ENCODE measurements at regions not wholly inside any gene's neighbourhood (a gene's known extent, or its start where the extent isn't known, plus 50 kb on each side); places are given as distances from the start of the nearest gene placed in this dataset.

- Histone ChIP-seq H3K27ac (ENCODE audit: extremely low read depth, low read depth, low read length) (no peak overlapping the region), H3K4me3 (no peak overlapping the region), H2AFZ (ENCODE audit: low read depth, low read length) (peak overlapping the region; percentile 72), H4K20me1 (replicated peaks; ENCODE audit: control insufficient read depth, insufficient read depth, low read length) (no peaks in the 10 kb centered on the region), H3K4me2 (ENCODE audit: insufficient read depth, low read length) (peak overlapping the region; percentile 56), H3K36me3 (ENCODE audit: control insufficient read depth, insufficient read depth, low read length) (no peaks in the 10 kb centered on the region), H3K9ac (ENCODE audit: insufficient read depth in 1 of 2, low read depth in 2 of 2, low read length in 2 of 2) (no peak overlapping the region), H3K9me3 (replicated peaks; ENCODE audit: control insufficient read depth, insufficient read depth, low read depth, low read length) (no peaks in the 10 kb centered on the region), H3K9me1 (ENCODE audit: control insufficient read depth, insufficient read depth, low read length) (no peaks in the 10 kb centered on the region), H3K4me1 (replicated peaks in 1 of 2; ENCODE audit: control insufficient read depth in 2 of 2, insufficient read depth in 2 of 2, low read length in 2 of 2) (no peaks in the 10 kb centered on the region), H3K79me2 (ENCODE audit: control insufficient read depth, insufficient read depth, low read length) (no peaks in the 10 kb centered on the region), H3K27me3 (ENCODE audit: control insufficient read depth in 2 of 2, insufficient read depth in 2 of 2, low read length in 2 of 2) (no peaks in the 10 kb centered on the region)
- DNase-seq (ENCODE audit: extremely low read depth in 1 of 4, low spot score in 3 of 4) (peak; percentile 16 to 68 (median 26)), ATAC-seq (peak; percentile 100), FAIRE-seq (peak; percentile 42)
- POLR2A ChIA-PET: interaction anchor here (1.4 kb wide), 1 partner anchor 9 kb away, joined by 5 read pairs; no protein-coding TSS in a partner anchor
- CTCF ChIA-PET (ENCODE audit: low intra/inter-chr PET ratio): no interaction called here
- WGBS (ENCODE audit: insufficient coverage, low coverage, missing lambda C conversion rate): 11% methylated on average over 8 of the region's 8 CpGs
- no TSS peak for BruUV-seq (replicated peaks)
- intact Hi-C loops (cut with micrococcal nuclease): no loop called here
- in situ Hi-C loops (cut with MboI): no loop called here
- no peak for TF ChIP-seq ZHX1 (conservative IDR thresholded peaks at IDR 0.05; ENCODE audit: low read length)
- peak in 1 of 2 experiments; percentile 43; a peak in 1 of 4 replicates for TF ChIP-seq MAZ (CRISPR knock-in tag; conservative IDR thresholded peaks at IDR 0.05 in 1 of 2, IDR thresholded peaks at IDR 0.05 in 1 of 2)
- TF ChIP-seq, protein P1, sequence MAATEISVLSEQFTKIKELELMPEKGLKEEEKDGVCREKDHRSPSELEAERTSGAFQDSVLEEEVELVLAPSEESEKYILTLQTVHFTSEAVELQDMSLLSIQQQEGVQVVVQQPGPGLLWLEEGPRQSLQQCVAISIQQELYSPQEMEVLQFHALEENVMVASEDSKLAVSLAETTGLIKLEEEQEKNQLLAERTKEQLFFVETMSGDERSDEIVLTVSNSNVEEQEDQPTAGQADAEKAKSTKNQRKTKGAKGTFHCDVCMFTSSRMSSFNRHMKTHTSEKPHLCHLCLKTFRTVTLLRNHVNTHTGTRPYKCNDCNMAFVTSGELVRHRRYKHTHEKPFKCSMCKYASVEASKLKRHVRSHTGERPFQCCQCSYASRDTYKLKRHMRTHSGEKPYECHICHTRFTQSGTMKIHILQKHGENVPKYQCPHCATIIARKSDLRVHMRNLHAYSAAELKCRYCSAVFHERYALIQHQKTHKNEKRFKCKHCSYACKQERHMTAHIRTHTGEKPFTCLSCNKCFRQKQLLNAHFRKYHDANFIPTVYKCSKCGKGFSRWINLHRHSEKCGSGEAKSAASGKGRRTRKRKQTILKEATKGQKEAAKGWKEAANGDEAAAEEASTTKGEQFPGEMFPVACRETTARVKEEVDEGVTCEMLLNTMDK (IDR thresholded peaks at IDR 0.05; ENCODE audit: borderline replicate concordance, insufficient read depth, low read depth, low read length, poor library complexity, severe bottlenecking): peak; percentile 91
- peak; percentile 57 to 81 (median 71) for TF ChIP-seq CTCF (IDR thresholded peaks at IDR 0.05 in 2 of 3, conservative IDR thresholded peaks at IDR 0.05 in 1 of 3; ENCODE audit: insufficient read depth in 2 of 3, low read depth in 1 of 3, low read length in 3 of 3)
- no peak for TF ChIP-seq SP1 (CRISPR knock-in tag; IDR thresholded peaks at IDR 0.05)
- peak; percentile 48; the same call in 1 of the 2 replicates for TF ChIP-seq ZBTB7A (IDR thresholded peaks at IDR 0.05; ENCODE audit: borderline replicate concordance, control insufficient read depth, low read depth, low read length)
- TF ChIP-seq RAD21 (CRISPR knock-in tag; conservative IDR thresholded peaks at IDR 0.05 in 1 of 2, IDR thresholded peaks at IDR 0.05 in 1 of 2): peak; percentile 24 to 62; a peak in 3 of 4 replicates
- TF ChIP-seq ZNF431 (CRISPR knock-in tag; IDR thresholded peaks at IDR 0.05): no peak
Measured at GRCh38 chr6:119966484-119966883, 616.9 kb upstream of the MAN1A1 start.
